SK-N-MC (cell line): ENCODE measurements at regions not wholly inside any gene's neighbourhood (a gene's known extent, or its start where the extent isn't known, plus 50 kb on each side); places are given as distances from the start of the nearest gene placed in this dataset.

Experiments
- DNase-seq: peaks from one replicate; pipeline ENCODE4 v3.0.0-alpha.2; 2011; ENCODE audit warnings: low read depth, low spot score
- H3K27ac ChIP-seq: fragments of 200-600 bp; sonication (generic); 2 replicates; pipeline ENCODE4 v1.5.1; 2016; ENCODE audit warnings: mixed run types
- H3K36me3 ChIP-seq: fragments of 200-600 bp; sonication (generic); 2 replicates; pipeline ENCODE4 v1.6.1; 2017; ENCODE audit warnings: antibody characterized with exemption, low read length, mixed read lengths; ENCODE audit not compliant: insufficient read depth
- H3K4me3 ChIP-seq: fragments of 200-600 bp; sonication (generic); 2 replicates; pipeline ENCODE4 v1.5.1; 2016
- H3K9ac ChIP-seq: fragments of 200-600 bp; sonication (generic); 2 replicates; pipeline ENCODE4 v1.8.0; 2017; ENCODE audit warnings: mixed run types, mixed read lengths; ENCODE audit not compliant: insufficient read length
- H3K9me3 ChIP-seq: fragments of 200-600 bp; sonication (generic); 2 replicates; pipeline ENCODE4 v1.6.1; 2017; ENCODE audit warnings: low read depth, mild to moderate bottlenecking, antibody characterized with exemption, low read length, moderate library complexity, mixed read lengths
- EZH2 ChIP-seq: fragments of 200-600 bp; sonication (generic); IDR thresholded peaks from one replicate; pipeline ENCODE4 v1.6.1; 2017; ENCODE audit warnings: antibody characterized with exemption
- FOXP2 ChIP-seq: optimal IDR thresholded peaks from 2 replicates; pipeline ENCODE3; 2011; ENCODE audit warnings: mild to moderate bottlenecking, moderate library complexity; ENCODE audit not compliant: insufficient read depth; ENCODE audit errors: extremely low read length, control extremely low read depth
- POLR2AphosphoS5 ChIP-seq: IDR thresholded peaks from 2 replicates; pipeline ENCODE4 v1.6.1; 2012; ENCODE audit warnings: mild to moderate bottlenecking, low read depth, low read length, borderline replicate concordance

GRCh38 chr2:120942658-120943057 is 207.0 kb downstream of the GLI2 start:
- Histone ChIP-seq H3K27ac (no peak overlapping the region), H3K4me3 (no peak overlapping the region), H3K9me3 (no peaks in the 10 kb centered on the region), H3K36me3 (no peaks in the 10 kb centered on the region), H3K9ac (no peak overlapping the region)
- no peak for DNase-seq
- no peak for TF ChIP-seq POLR2AphosphoS5
- TF ChIP-seq EZH2, result no peak
- no peak for TF ChIP-seq FOXP2

DNA sequence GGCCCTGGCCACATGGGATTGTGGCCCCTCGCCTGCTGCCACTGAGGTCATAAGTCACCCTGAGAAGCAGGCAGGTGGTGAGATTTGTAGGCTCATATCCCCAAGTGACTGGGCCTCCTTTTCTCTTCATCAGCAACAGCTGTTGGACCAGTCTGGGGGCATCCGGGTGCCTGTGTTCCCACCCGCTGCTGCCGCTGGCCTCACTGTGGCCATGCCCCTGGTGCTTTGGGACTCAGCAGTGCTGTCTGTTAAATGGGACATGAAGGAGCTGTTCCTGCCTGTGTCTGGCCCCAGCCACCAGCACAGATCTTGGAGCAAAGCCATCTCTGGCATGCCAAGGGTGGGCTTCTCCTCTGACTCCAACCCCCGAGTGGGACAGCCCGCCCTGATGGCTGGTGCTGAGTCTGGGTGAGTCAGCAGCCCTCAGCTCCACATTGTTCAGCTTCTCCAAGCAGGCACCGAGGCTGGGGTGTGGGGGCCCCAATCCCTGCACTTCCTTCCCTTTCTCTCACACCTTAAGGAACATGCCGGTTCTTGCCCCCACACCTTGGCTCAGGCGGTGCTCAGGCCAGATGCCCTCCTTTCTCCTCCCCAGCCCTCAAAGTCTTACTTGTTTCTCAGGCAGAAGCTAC is 207.9 kb downstream of the GLI2 start:
- no peak overlapping the region for H3K9ac ChIP-seq
- no peaks in the 10 kb centered on the region for H3K9me3 ChIP-seq
- H3K36me3 ChIP-seq, result no peaks in the 10 kb centered on the region
- TF ChIP-seq EZH2, result no peak
- no peak for TF ChIP-seq FOXP2
- TF ChIP-seq POLR2AphosphoS5, result no peak
- H3K4me3 ChIP-seq, result no peak overlapping the region
- no peak for DNase-seq
- no peak overlapping the region for H3K27ac ChIP-seq

- TF ChIP-seq POLR2AphosphoS5 (no peak), EZH2 (no peak), FOXP2 (no peak)
Observed at GRCh38 chr2:120944575-120944974, 208.9 kb downstream of the GLI2 start.

DNA sequence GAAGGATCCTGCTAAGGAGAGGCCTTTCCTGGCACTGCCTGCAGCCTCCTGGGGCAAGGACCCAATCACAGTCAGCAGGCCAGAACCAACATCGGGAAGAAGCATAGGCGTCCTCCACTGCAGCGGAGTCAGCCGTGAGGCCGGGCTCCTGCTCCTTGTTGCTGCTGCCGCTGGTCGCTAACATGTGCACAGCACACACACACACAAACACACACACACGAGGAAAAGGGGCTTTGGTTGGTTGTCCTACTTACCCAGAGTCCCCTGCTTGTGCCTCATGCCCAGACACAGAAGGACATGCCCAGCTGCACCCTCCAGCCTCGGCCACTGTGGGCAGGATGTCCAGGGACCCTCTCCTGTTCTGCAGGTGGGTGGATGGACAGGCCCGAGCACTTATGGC is 209.4 kb downstream of the GLI2 start:
- TF ChIP-seq FOXP2, result no peak
- no peak for TF ChIP-seq EZH2
- no peak for TF ChIP-seq POLR2AphosphoS5
- H3K4me3 ChIP-seq, result no peak overlapping the region
- no peaks in the 10 kb centered on the region for H3K36me3 ChIP-seq
- no peak overlapping the region for H3K9ac ChIP-seq
- H3K9me3 ChIP-seq, result no peaks in the 10 kb centered on the region
- H3K27ac ChIP-seq, result no peak overlapping the region
- DNase-seq, result no peak

More at GRCh38 chr2:120944575-120944974, 208.9 kb downstream of the GLI2 start:
- H3K9ac ChIP-seq, result no peak overlapping the region
- no peaks in the 10 kb centered on the region for H3K9me3 ChIP-seq
- no peak for DNase-seq
- no peak overlapping the region for H3K27ac ChIP-seq
- no peaks in the 10 kb centered on the region for H3K36me3 ChIP-seq
- no peak overlapping the region for H3K4me3 ChIP-seq

- Histone ChIP-seq H3K9ac (no peak overlapping the region), H3K4me3 (no peak overlapping the region), H3K36me3 (no peaks in the 10 kb centered on the region), H3K9me3 (no peaks in the 10 kb centered on the region), H3K27ac (no peak overlapping the region)
- DNase-seq, result no peak
- no peak for TF ChIP-seq POLR2AphosphoS5
Observed at GRCh38 chr2:120945832-120946499, 210.3 kb downstream of the GLI2 start.

DNA sequence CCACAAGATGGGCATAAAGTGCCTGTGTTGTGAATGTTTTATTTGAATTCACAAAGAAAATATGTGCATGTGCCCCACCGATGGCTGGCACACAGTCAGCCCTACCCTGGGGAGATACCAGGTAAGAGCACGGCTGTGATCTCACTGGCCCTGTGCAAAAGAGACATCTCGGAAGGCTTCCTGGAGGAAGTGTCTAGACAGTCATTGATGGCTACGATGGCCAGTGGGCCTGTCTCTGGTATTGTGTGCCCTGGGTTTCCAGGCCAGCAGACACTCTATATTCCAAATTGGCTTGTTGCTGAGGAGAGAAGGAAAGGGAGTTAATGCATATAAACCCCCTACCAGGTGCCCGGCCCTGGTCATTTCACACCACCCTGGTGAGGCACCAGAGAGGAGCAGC is 211.7 kb downstream of the GLI2 start:
- no peak overlapping the region for H3K27ac ChIP-seq
- DNase-seq, result no peak
- no peak overlapping the region for H3K4me3 ChIP-seq
- no peaks in the 10 kb centered on the region for H3K9me3 ChIP-seq
- H3K36me3 ChIP-seq, result no peaks in the 10 kb centered on the region
- no peak for TF ChIP-seq FOXP2
- no peak for TF ChIP-seq POLR2AphosphoS5
- TF ChIP-seq EZH2, result no peak
- H3K9ac ChIP-seq, result no peak overlapping the region

DNA sequence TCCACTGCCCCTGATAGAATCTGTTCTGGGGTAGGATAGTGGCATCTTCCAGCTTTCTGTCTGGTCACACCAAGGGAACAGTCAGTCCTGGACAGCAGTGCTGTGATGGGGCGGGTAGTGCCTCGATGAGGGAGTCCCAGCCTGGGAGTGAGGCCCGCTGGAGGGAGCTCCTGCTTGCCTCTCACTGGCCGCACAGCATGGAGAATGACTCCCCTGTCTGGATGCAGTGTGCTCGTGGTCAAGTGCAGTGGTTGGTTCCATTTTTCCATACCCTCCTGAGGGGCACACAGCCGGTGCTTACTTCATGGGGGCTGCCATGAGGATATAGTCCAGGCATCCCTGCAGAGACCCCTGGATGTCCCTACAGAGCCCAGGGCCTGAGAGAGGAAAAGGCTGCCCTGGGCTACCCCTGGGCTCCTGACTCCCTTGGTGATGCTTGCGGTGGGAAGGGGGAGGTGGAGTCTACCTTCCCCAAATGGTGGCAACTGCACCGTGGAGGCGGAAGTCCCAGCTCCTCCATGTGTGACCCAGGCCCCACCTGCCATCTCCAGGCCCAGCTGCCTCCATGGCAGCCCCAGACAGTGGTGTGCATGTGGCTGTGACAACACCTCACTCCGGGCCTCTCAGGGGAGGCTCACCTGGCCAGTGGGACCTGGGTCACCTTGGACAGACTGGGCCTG is 212.5 kb downstream of the GLI2 start:
- Histone ChIP-seq H3K9ac (no peak overlapping the region), H3K36me3 (no peaks in the 10 kb centered on the region), H3K27ac (no peak overlapping the region), H3K4me3 (no peak overlapping the region), H3K9me3 (no peaks in the 10 kb centered on the region)
- TF ChIP-seq EZH2 (no peak), FOXP2 (no peak), POLR2AphosphoS5 (no peak)
- DNase-seq, result no peak

DNA sequence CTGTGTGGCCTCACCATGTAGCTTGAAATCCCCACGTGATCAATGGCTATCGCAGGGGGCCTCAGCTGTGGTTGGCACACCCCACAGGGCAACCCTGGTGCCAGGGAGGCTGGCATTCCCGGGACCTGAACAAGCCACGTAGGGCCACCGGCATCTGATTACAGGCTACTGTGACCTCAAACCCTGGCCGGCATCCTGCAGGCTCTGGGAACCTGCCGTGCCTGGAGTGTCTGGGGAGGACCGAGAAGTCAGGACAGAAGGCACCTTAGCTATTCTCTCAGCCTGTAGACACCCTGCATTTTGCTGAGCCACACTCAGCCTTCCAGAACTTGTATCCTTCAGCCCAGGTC is 213.0 kb downstream of the GLI2 start:
- no peak overlapping the region for H3K27ac ChIP-seq
- no peak for DNase-seq
- TF ChIP-seq EZH2, result no peak
- no peak for TF ChIP-seq POLR2AphosphoS5
- no peak for TF ChIP-seq FOXP2
- no peak overlapping the region for H3K4me3 ChIP-seq
- no peaks in the 10 kb centered on the region for H3K9me3 ChIP-seq
- no peak overlapping the region for H3K9ac ChIP-seq
- H3K36me3 ChIP-seq, result no peaks in the 10 kb centered on the region
